ENCODE measurements at regions not wholly inside any gene's neighbourhood (a gene's known extent, or its start where the extent isn't known, plus 50 kb on each side); places are given as distances from the start of the nearest gene placed in this dataset.
"Not testable (repeated sequence)": the region's sequence is repeated elsewhere in the genome, so short reads cannot be mapped to it uniquely, and the experiment has no call there.

DNA sequence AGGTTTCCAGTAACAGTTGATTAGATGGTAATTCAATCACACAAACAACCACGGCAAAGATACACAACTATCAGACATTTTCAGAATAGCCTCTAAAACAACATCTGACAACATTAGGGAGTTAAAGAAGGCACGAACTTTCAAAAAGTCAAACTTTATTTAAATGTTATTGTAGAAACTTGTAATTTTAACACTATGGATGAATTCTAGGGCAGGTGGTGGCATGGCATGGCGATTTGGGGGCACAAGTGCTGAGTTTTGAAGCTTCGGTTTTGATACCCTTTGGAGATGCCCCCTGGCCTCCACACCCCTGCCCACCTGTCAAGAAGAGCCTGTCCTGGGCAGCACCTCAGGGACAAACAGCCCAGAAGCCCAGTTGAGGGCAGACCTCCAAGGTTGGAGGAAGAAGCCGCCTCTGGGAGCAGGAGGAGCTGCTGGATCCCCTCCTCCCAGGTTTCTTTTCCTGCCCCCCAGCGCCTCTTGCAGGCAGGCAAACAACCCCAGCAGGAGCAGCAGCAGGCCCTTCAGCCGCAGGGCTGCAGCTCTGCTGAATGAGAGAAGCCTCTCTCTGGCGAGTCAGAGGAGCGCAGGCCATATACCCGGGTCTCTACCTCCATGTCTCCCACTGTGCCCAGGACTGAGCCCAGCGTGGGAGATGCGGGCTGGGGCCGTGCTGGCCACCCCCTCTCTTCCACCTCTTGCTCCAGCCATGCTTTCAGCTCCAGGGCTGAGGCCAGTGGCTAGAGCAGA lies 102.1 kb upstream of the IGLL5 start:
- DNase-seq, result no peak

DNA sequence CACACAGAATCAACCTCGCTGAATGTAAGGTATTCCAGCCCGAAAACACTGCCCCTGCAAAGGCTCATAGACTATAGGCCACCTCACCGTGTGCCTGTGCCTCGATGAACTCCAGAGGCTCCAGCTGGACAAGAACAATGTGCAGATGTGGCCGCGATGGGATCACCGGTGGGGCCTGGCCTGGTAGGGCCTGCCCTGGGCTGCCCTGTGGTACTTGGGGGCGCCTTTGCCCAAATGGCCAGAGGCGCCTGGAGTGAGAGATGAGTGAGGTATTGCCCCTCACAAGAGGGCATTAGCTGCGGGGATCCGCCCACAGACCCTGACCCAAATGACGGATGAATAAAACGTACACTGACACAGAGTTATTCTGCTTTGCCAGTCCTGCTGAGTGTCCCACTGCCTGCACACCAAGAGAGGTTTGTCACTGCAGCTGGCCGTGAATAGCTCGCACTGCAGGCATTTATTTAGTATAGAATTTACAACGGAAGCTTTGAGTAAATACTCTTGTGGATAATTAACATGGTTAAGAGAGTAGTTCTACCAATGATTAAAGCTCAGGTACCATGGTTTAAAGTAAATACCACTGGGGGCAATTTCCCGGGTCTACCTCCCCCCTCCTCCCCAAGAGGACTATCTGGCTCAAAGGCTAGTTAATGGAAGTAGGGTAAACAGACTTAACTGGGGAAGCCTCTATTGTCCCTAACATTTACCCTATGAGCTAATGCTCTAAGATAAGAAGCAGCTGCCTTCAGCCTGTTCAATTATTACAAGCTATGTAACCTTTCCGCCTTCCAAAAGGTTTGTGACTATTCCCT lies 101.1 kb upstream of the IGLL5 start:
- peak; percentile 39 for DNase-seq

GRCh38 chr22:22787151-22787550 lies 100.5 kb upstream of the IGLL5 start:
- DNase-seq, result no peak

GRCh38 chr22:22787786-22788459 lies 99.7 kb upstream of the IGLL5 start:
- DNase-seq, result peak; percentile 18

GRCh38 chr22:22788460-22789037 lies 99.1 kb upstream of the IGLL5 start:
- DNase-seq, result no peak

DNA sequence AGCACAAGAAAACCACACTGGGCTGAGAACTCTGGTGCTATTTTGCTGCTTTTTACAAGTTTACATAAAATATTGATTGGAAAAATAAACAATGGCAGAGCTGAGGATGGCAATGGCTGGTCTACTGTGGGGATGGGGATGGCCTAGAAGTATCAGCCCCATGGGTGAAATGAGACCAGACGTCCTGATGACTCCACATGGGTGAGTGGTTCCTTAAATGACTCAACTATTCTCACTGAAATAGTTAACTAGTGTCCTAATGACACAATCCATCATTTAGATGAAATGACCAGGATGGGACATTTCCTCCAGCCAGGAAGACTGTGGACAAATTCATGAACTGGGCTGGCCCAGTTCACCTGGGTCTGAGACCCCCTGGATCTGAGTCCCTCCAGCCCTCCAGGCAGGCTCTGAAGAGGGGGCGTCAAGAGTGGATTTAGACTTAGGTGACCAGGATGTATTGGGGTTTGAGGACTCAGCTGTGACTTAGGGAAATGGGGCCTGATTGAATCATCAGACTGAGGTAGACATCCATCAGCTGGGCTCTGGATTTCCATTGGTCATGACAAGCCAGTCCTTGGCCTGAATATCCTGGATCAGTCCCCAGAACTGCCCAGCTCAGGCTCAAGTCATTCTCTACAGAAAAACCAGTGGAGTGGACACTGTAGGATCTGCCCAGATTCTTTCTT lies 98.2 kb upstream of the IGLL5 start:
- DNase-seq, result no peak

GRCh38 chr22:22789922-22790845 lies 97.4 kb upstream of the IGLL5 start:
- DNase-seq, result no peak

DNA sequence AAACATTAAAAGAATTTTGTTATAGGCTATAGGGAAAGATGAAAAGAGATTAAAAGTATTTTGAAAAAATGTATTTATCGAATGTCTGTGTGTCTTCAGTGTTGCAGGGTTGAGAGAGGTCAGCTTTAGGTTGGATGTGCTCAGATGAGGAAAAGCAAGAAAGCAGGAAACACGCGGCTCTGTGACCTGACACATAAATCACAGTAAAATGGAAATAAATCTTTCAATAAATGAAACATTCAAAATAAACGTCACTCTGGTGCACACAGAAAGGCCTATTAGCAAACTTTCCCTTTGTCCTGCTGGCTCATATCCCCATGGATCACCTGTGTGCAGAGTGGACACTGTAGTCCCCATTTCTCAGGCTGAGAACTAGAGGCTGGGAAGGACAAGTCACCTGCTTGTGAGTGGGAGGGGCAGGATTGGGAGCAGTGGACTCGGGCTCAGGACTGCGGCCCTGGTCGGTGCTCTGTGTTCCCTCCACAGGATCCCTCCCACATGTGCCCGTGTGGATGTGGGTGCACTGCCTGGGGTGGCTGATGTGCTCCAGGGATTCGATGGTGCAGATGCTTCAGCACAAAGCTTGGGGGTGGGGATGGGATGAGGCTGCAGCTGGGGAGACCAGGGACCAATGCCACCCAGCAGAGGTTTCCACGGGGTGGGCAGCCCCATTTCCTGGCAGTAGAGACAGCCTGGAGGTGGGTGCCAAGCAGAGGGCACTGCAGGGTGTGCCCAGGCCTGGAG lies 96.0 kb upstream of the IGLL5 start:
- DNase-seq, result no peak

DNA sequence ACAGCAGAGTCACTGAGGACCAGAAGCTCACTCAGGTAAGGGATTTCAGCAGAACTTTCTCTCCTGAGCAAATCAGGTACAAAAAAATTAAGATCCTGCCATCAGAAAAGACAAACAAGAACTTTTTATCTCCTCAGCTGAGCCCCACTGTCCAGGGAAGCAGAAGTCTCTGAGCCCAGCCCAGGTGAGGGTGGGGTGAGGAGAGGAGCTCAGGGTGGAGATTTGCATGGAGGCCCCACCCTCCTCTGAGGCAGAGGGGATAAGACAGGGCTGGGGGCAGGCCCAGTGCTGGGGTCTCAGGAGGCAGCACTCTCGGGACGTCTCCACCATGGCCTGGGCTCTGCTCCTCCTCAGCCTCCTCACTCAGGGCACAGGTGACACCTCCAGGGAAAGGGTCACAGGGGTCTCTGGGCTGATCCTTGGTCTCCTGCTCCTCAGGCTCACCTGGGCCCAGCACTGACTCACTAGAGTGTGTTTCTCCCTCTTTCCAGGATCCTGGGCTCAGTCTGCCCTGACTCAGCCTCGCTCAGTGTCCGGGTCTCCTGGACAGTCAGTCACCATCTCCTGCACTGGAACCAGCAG lies 95.3 kb upstream of the IGLL5 start:
- DNase-seq, result not testable (repeated sequence)

DNA sequence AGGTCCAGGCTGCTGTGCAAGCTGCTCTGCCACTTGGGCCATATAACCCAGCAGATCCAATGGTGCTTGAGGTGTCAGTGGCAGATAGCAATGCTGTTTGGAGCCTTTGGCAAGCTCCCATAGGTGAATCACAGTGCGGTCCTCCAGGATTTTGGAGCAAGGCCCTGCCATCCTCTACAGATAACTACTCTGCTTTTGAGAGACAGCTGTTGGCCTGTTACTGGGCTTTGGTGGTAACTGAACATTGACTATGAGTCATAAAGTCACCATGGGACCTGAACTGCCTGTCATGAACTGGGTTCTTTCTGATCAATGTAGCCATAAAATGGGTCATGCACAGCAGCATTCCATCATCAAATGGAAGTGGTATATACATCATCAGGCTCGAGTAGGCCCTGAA lies 92.0 kb upstream of the IGLL5 start:
- not testable (repeated sequence) for DNase-seq

GRCh38 chr22:22796724-22797123 lies 90.9 kb upstream of the IGLL5 start:
- DNase-seq, result no peak

GRCh38 chr22:22798232-22798616 lies 89.4 kb upstream of the IGLL5 start:
- no peak for DNase-seq

DNA sequence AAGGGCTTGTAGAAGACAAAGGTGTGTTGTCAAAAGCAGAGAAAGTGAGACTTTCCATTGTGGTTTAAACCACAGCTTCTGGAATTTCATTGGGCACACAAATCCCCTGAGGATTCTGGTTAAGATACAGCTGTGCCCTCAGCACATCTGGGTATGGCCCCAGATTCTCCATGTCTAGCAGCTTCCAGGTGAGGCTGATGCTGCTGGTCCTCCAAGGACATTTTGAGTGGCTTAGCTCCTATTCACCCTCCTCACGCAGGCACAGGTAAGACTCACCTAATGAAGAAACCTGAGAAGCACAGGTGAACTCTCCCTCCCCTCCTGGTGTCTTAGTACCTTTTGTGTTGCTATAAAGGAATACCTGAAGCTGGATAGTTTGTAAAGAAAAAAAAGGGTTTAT lies 88.9 kb upstream of the IGLL5 start:
- DNase-seq, result no peak

DNA sequence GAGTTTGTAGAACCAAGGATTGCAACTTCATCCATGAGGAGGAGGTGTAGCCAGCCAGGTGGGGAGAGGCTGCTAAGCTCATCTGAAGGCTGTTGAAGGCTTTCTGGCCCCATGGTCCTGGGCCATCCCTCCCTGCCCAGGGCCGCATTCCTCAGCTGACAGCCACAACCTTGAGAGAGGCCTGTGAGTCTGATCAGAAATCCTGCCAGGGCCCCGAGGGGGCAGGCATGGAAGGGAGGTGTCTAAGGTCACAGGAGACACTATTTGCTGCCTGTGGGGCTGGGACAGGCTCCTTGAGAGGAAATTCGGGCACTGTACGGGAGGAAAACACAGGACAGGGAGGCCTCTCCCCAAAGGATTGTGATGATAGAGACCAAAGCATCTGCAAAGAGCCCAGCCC lies 88.1 kb upstream of the IGLL5 start:
- DNase-seq, result no peak

GRCh38 chr22:22800716-22801115 lies 86.9 kb upstream of the IGLL5 start:
- DNase-seq, result no peak

GRCh38 chr22:22802339-22802970 lies 85.2 kb upstream of the IGLL5 start:
- DNase-seq, result no peak

DNA sequence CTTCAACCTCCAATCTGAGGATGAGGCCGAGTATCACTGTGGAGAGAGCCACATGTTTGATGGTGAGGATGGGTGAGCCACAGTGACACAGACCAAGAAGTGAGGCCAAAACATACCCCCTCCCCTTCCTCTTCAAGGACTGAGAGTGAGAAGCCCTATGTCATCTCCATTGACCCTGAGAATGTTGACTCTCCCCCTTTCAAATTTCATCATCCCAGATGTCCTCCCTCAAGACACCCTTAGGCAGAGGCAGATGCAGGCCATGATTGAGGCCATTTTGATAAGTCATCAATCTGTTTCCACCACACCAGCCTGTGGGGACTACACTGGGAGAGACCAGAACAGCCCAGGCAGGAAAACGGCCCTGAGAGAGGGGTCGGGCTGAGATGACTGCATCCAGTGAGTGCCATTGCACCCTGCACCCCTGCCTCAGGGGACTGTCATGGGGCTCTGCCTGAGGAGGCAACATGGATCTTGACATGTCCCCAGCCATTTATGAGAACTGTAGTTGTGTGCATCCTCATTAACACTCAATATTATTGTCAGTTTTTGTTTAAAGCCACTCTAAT lies 84.2 kb upstream of the IGLL5 start:
- no peak for DNase-seq

GRCh38 chr22:22810018-22810427 lies 77.6 kb upstream of the IGLL5 start:
- no peak for DNase-seq

- DNase-seq, result no peak
Observed at GRCh38 chr22:22810471-22810870, 77.1 kb upstream of the IGLL5 start.
